ENCODE measurements at regions not wholly inside any gene's neighbourhood (a gene's known extent, or its start where the extent isn't known, plus 50 kb on each side); places are given as distances from the start of the nearest gene placed in this dataset.

GRCh38 chr2:8517850-8518498 lies 163.9 kb upstream of the ID2 start:
- Histone ChIP-seq H3K9ac (ENCODE audit: low read length) (no peak overlapping the region), H3K4me3 (replicated peaks in 1 of 2; ENCODE audit: low read depth in 1 of 2, low read length in 2 of 2) (no peak overlapping the region), H3K27me3 (ENCODE audit: insufficient read depth, low read length) (0 out of 2 replicates have a peak, but pooled peaks cover 2% of the 10 kb centered on the region), H2AFZ (ENCODE audit: low read depth, low read length, poor library complexity, severe bottlenecking) (no peak overlapping the region), H3K4me2 (ENCODE audit: low read length) (no peak overlapping the region), H4K20me1 (ENCODE audit: insufficient read depth) (no peaks in the 10 kb centered on the region), H3K4me1 (ENCODE audit: control insufficient read depth in 1 of 2, insufficient read depth in 2 of 2, low read length in 2 of 2) (no peaks in the 10 kb centered on the region), H3K9me2 (ENCODE audit: insufficient read depth) (no peaks in the 10 kb centered on the region), H3K27ac (ENCODE audit: low read depth, low read length) (no peak overlapping the region), H3K79me2 (ENCODE audit: insufficient read depth, low read length) (no peaks in the 10 kb centered on the region), H3K9me3 (ENCODE audit: control insufficient read depth in 1 of 2, insufficient read depth in 1 of 2, low read depth in 1 of 2, low read length in 2 of 2) (no peaks in the 10 kb centered on the region), H3K36me3 (ENCODE audit: control insufficient read depth in 1 of 2, insufficient read depth in 2 of 2, low read length in 2 of 2) (no peaks in the 10 kb centered on the region)
- ChIA-PET RAD21 (ENCODE audit: low non-redundant PET in 1 of 2, low total read pairs in 2 of 2, uncharacterized antibody in 2 of 2, unreplicated experiment in 2 of 2) (no interaction called here), POLR2A (no interaction called here), CTCF (no interaction called here)
- intact Hi-C loops (cut with micrococcal nuclease), result no loop called here
- DNase-seq (ENCODE audit: low read depth, low spot score) (no peak), ATAC-seq (no peak)
- TF ChIP-seq POLR2A (IDR thresholded peaks at IDR 0.05; ENCODE audit: borderline replicate concordance, extremely low read depth, insufficient read depth, insufficient read length), result no peak
- no peak for TF ChIP-seq POLR2AphosphoS5 (IDR thresholded peaks at IDR 0.05; ENCODE audit: low read depth, low read length)
- TF ChIP-seq SRF (IDR thresholded peaks at IDR 0.05; ENCODE audit: low read depth), result no peak
- no peak for TF ChIP-seq CTCF (IDR thresholded peaks at IDR 0.05 in 2 of 3, conservative IDR thresholded peaks at IDR 0.05 in 1 of 3; ENCODE audit: borderline replicate concordance in 1 of 3, insufficient read depth in 1 of 3, low read depth in 2 of 3, low read length in 2 of 3)
- no peak for TF ChIP-seq TCF7L2 (IDR thresholded peaks at IDR 0.05; ENCODE audit: borderline replicate concordance, extremely low read depth, insufficient read depth, insufficient read length)
- TF ChIP-seq EZH2 (IDR thresholded peaks at IDR 0.05), result no peak
- no peak for TF ChIP-seq ELF1 (IDR thresholded peaks at IDR 0.05; ENCODE audit: borderline replicate concordance, low read depth)
- no peak for TF ChIP-seq YY1 (IDR thresholded peaks at IDR 0.05; ENCODE audit: extremely low read depth, insufficient replicate concordance, low read depth, low read length)
- TF ChIP-seq EZH2phosphoT487 (IDR thresholded peaks at IDR 0.05; ENCODE audit: borderline replicate concordance), result no peak
- TF ChIP-seq REST (IDR thresholded peaks at IDR 0.05; ENCODE audit: low read depth), result no peak
- TF ChIP-seq ATF3 (IDR thresholded peaks at IDR 0.05), result no peak
- no TSS peak for BruUV-seq (replicated peaks)
